B cell (primary cell): ENCODE measurements at regions not wholly inside any gene's neighbourhood (a gene's known extent, or its start where the extent isn't known, plus 50 kb on each side); places are given as distances from the start of the nearest gene placed in this dataset.
"Not testable (repeated sequence)": the region's sequence is repeated elsewhere in the genome, so short reads cannot be mapped to it uniquely, and the experiment has no call there.

Experiments
- ATAC-seq: fragments of 200-7000 bp; cut with Tn5 transposase; one replicate; pipeline ENCODE4 v1.10.0; 2021; ENCODE audit warnings: low read depth, mild to moderate bottlenecking, moderate number of reproducible peaks, moderate library complexity
- CTCF ChIA-PET: fragments of 350-600 bp; sonication (Branson Sonifier 250); formaldehyde crosslinking; loops from one replicate; lab custom pipeline; 2021; ENCODE audit warnings: antibody characterized with exemption, inconsistent platforms; lab: Charles Lee
- POLR2A ChIA-PET: fragments of 350-600 bp; sonication (Branson Sonifier 250); formaldehyde crosslinking; loops from one replicate; lab custom pipeline; 2021; ENCODE audit warnings: antibody characterized with exemption; lab: Charles Lee
- DNase-seq: peaks from one replicate; pipeline ENCODE4 v3.0.0; 2013
- H2AFZ ChIP-seq: 2 replicates; pipeline ENCODE4 v1.6.1; 2012; ENCODE audit warnings: mild to moderate bottlenecking, low read depth, low read length; ENCODE audit not compliant: insufficient read depth, poor library complexity, severe bottlenecking
- H3K27ac ChIP-seq, 2 donors: 1 replicate in 1 of 2; 2 replicates in 1 of 2; pipeline ENCODE4 v1.5.1; 2012 to 2013; ENCODE audit warnings: low read length in 2 of 2, mild to moderate bottlenecking in 2 of 2, moderate library complexity in 1 of 2
- H3K27me3 ChIP-seq, 4 experiments: fragments of 200-600 bp in 1 of 4; sonication (generic) in 1 of 4; replicated peaks in 1 of 4; 1 replicate in 2 of 4; 2 replicates in 2 of 4; pipeline versions ENCODE4 v1.6.1 to v1.7.0; 2013 to 2016; ENCODE audit warnings: low read length in 3 of 4, mild to moderate bottlenecking in 2 of 4, mixed read lengths in 1 of 4, moderate library complexity in 1 of 4; ENCODE audit not compliant: insufficient read depth in 4 of 4, control insufficient read depth in 3 of 4; ENCODE audit errors: control extremely low read depth in 1 of 4
- H3K36me3 ChIP-seq, 2 experiments: replicated peaks in 1 of 2; 1 replicate in 1 of 2; 2 replicates in 1 of 2; pipeline versions ENCODE4 v1.6.1 to v1.7.1; 2013; ENCODE audit warnings: low read length in 1 of 2; ENCODE audit not compliant: insufficient read depth in 2 of 2, control insufficient read depth in 1 of 2; ENCODE audit errors: control extremely low read depth in 1 of 2, extremely low read depth in 1 of 2
- H3K4me1 ChIP-seq, 2 donors: fragments of 200-600 bp in 1 of 2; sonication (generic) in 1 of 2; 1 replicate in 1 of 2; 2 replicates in 1 of 2; pipeline versions ENCODE4 v1.5.1 to v1.6.1; 2013 to 2017; ENCODE audit warnings: low read length in 2 of 2; ENCODE audit not compliant: control insufficient read depth in 2 of 2, insufficient read depth in 2 of 2
- H3K4me2 ChIP-seq: replicated peaks from 2 replicates; pipeline ENCODE3; 2012; ENCODE audit warnings: mild to moderate bottlenecking, low read depth, low read length; ENCODE audit not compliant: poor library complexity, severe bottlenecking
- H3K4me3 ChIP-seq, 5 experiments: fragments of 200-600 bp in 1 of 5; sonication (generic) in 1 of 5; 1 replicate in 3 of 5; 2 replicates in 2 of 5; pipeline versions ENCODE4 v1.5.1 to v1.7.0; 2011 to 2016; ENCODE audit warnings: low read length in 4 of 5, mild to moderate bottlenecking in 4 of 5, low read depth in 2 of 5, control low read depth in 1 of 5, moderate library complexity in 1 of 5; ENCODE audit not compliant: insufficient read depth in 1 of 5; ENCODE audit errors: control extremely low read depth in 1 of 5, extremely low read depth in 1 of 5
- H3K79me2 ChIP-seq: fragments of 200-600 bp; sonication (generic); one replicate; pipeline ENCODE4 v1.6.0; 2016; ENCODE audit warnings: low read length; ENCODE audit not compliant: control insufficient read depth, insufficient read depth
- H3K9ac ChIP-seq: fragments of 200-600 bp; sonication (generic); 2 replicates; pipeline ENCODE4 v1.6.1; 2017; ENCODE audit warnings: mild to moderate bottlenecking, low read length, moderate library complexity
- H3K9me3 ChIP-seq, 3 donors: one replicate each; pipeline versions ENCODE4 v1.6.1 to v1.7.1; 2013; ENCODE audit warnings: low read length in 2 of 3; ENCODE audit not compliant: control insufficient read depth in 2 of 3, insufficient read depth in 1 of 3; ENCODE audit errors: control extremely low read depth in 1 of 3
- H4K20me1 ChIP-seq: 2 replicates; pipeline ENCODE4 v1.6.0; 2012; ENCODE audit warnings: mild to moderate bottlenecking, low read length; ENCODE audit not compliant: insufficient read depth, control insufficient read depth, poor library complexity, severe bottlenecking
- H3K27ac Mint-ChIP-seq: one replicate; pipeline ENCODE4 v1.8.0; 2021; ENCODE audit warnings: mixed read lengths
- H3K27me3 Mint-ChIP-seq: one replicate; pipeline ENCODE4 v1.8.0; 2021; ENCODE audit warnings: mixed read lengths
- H3K4me1 Mint-ChIP-seq: one replicate; pipeline ENCODE4 v1.8.0; 2021; ENCODE audit warnings: mixed read lengths
- H3K4me3 Mint-ChIP-seq: one replicate; pipeline ENCODE4 v1.8.0; 2021; ENCODE audit warnings: mixed read lengths
- H3K9me3 Mint-ChIP-seq: one replicate; pipeline ENCODE4 v1.8.0; 2022; ENCODE audit warnings: mixed read lengths; ENCODE audit not compliant: insufficient read depth
- EZH2 ChIP-seq: IDR thresholded peaks from 2 replicates; pipeline ENCODE4 v1.6.1; 2012; ENCODE audit warnings: borderline replicate concordance, low read depth, mild to moderate bottlenecking, moderate library complexity, low read length; ENCODE audit not compliant: insufficient read depth, poor library complexity, severe bottlenecking
- WGBS: methylation state at CpG from one replicate; pipeline ENCODE4 v1.1.5; 2013; ENCODE audit warnings: missing lambda C conversion rate; ENCODE audit not compliant: insufficient coverage; 5-methylcytosine and 5-hydroxymethylcytosine counted together
- intact Hi-C: fragments of 100-400 bp; cut with micrococcal nuclease; formaldehyde crosslinking; loops from one replicate; pipeline ENCODE4 v1.10.0; 2022
- TF ChIP-seq, protein P1 (sequence below): fragments of 200-600 bp; IDR thresholded peaks from one replicate; pipeline ENCODE4 v1.8.0; 2022; ENCODE audit warnings: antibody characterized with exemption, mild to moderate bottlenecking

DNA sequence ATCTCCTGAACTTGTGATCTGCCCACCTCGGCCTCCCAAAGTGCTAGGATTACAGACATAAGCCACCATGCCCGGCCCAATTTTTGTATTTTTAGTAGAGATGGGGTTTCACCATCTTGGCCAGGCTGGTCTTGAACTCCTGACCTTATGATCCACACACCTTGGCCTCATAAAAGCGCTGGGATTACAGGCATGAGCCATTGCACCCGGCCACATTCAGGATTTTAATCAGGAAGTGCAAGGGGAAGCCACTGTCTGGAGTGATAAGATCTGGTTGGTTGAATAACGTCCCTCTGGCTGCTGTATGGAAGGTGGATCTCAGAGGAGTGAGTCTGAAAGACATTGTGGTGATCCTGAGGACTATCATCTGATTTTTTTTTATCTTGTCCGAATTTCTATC lies 196.3 kb upstream of the ARL4C start:
- H4K20me1 ChIP-seq, ATAC-seq, H3K4me1 Mint-ChIP-seq, H3K9ac ChIP-seq, H3K4me2 ChIP-seq, DNase-seq, CTCF ChIA-PET, H3K79me2 ChIP-seq, H3K27ac ChIP-seq, POLR2A ChIA-PET, H3K4me3 Mint-ChIP-seq, H3K4me1 ChIP-seq, H3K27ac Mint-ChIP-seq, intact Hi-C loops, H3K4me3 ChIP-seq, H2AFZ ChIP-seq, H3K36me3 ChIP-seq: not testable (repeated sequence)
- Histone ChIP-seq H3K27me3 (peaks cover 0 to 12% (median 1%) of the 10 kb centered on the region in 4 experiments), H3K9me3 (peaks cover 0 to 15% (median 15%) of the 10 kb centered on the region in 3 donors)
- H3K9me3 Mint-ChIP-seq = peaks cover 11% of the 10 kb centered on the region
- peaks cover 26% of the 10 kb centered on the region for H3K27me3 Mint-ChIP-seq
- WGBS = 61% methylated on average over 3 of the region's 6 CpGs

DNA sequence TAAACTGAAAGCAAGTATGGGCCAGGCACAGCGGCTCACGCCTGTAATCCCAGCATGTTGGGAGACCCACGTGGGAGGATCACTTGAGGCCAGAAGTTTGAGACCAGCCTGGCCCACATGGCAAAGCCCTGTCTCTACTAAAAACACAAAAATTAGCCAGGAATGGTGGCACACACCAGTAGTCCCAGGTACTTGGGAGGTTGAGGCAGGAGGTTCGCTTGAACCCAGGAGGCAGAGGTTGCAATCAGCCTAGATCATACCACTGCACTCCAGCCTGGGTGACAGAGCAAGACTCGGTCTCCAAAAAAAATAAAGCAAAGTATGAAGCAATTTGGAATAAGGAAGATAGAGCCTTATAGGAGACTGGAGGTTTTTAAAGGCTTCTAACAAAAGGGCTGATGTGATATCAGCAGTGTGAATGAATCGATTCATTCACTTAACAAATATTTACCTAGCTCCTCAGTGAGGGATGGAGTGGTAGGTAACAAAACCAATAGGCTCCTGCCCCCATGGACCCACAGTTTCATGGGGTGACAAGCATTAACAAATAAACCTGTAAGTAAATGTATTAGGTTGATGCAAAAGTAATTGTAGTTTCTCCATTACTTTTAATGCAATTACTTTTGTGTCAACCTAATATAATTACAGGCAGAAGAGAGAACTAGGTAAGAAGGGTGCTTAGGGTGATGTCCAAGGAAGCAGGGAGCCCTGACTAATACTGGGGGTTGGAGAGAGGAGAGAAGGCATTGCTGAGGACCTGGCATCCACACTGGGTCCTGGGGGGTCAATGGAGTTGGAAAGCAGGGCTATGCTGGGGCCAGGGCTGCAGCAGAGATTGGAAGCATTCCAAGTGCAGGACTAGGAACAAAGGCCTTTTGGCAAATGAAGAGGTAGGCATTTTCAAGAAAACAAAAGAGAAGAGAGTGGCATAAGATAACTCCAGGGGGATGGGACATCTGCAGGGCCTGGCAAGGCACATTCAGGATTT lies 195.4 kb upstream of the ARL4C start:
- Histone ChIP-seq H3K36me3 (no peaks in the 10 kb centered on the region), H4K20me1 (no peaks in the 10 kb centered on the region), H3K4me1 (no peaks in the 10 kb centered on the region), H3K9me3 (peaks cover 0 to 15% (median 11%) of the 10 kb centered on the region in 3 donors), H3K4me3 (no peak overlapping the region), H3K27ac (no peak overlapping the region), H3K9ac (no peak overlapping the region), H3K79me2 (no peaks in the 10 kb centered on the region), H3K27me3 (peaks cover 0 to 12% (median 1%) of the 10 kb centered on the region in 4 experiments), H3K4me2 (no peak overlapping the region), H2AFZ (no peak overlapping the region)
- no peak overlapping the region for H3K4me3 Mint-ChIP-seq
- H3K27me3 Mint-ChIP-seq = peaks cover 26% of the 10 kb centered on the region
- intact Hi-C loops = no loop called here
- TF ChIP-seq EZH2 = no peak
- TF ChIP-seq, protein P1, sequence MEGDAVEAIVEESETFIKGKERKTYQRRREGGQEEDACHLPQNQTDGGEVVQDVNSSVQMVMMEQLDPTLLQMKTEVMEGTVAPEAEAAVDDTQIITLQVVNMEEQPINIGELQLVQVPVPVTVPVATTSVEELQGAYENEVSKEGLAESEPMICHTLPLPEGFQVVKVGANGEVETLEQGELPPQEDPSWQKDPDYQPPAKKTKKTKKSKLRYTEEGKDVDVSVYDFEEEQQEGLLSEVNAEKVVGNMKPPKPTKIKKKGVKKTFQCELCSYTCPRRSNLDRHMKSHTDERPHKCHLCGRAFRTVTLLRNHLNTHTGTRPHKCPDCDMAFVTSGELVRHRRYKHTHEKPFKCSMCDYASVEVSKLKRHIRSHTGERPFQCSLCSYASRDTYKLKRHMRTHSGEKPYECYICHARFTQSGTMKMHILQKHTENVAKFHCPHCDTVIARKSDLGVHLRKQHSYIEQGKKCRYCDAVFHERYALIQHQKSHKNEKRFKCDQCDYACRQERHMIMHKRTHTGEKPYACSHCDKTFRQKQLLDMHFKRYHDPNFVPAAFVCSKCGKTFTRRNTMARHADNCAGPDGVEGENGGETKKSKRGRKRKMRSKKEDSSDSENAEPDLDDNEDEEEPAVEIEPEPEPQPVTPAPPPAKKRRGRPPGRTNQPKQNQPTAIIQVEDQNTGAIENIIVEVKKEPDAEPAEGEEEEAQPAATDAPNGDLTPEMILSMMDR = no peak
- peaks cover 8% of the 10 kb centered on the region for H3K9me3 Mint-ChIP-seq
- ChIA-PET CTCF (no interaction called here), POLR2A (no interaction called here)
- H3K27ac Mint-ChIP-seq = no peak overlapping the region
- no peaks in the 10 kb centered on the region for H3K4me1 Mint-ChIP-seq
- ATAC-seq (no peak), DNase-seq (no peak)
- no CpG with 5 or more reads among the region's 6 CpGs for WGBS
